GM18511 (cell line): ENCODE measurements at regions not wholly inside any gene's neighbourhood (a gene's known extent, or its start where the extent isn't known, plus 50 kb on each side); places are given as distances from the start of the nearest gene placed in this dataset.

Source experiments
- ATAC-seq: cut with Tn5 transposase; IDR thresholded peaks from one replicate; pipeline ENCODE4 v1.9.1; 2021; ENCODE audit warnings: mild to moderate bottlenecking, moderate library complexity; ENCODE audit not compliant: unreplicated experiment

DNA sequence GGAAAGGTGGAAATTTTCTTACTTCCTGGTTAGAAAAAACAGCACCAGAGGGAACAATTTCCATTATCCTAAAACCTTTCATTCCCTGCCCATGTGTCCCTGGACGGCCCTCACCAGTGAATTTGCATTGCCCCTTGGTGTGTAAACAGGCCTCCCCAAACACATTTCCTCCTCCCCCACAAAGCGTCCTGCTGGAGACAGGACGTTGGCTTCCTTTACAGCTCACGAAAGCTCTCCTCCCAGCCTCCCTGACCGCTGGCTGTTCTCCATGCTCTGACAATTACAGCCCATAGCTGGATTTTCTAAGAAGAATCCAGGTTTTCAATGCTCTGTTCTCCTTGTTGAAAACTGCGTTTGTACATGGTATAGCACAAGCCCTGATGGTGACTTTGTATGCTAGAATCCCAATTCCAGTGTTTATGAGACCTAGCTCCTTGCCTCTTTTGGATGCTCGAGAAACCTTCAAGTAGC lies 724.2 kb upstream of the CELF2 start:
- no peak for ATAC-seq

DNA sequence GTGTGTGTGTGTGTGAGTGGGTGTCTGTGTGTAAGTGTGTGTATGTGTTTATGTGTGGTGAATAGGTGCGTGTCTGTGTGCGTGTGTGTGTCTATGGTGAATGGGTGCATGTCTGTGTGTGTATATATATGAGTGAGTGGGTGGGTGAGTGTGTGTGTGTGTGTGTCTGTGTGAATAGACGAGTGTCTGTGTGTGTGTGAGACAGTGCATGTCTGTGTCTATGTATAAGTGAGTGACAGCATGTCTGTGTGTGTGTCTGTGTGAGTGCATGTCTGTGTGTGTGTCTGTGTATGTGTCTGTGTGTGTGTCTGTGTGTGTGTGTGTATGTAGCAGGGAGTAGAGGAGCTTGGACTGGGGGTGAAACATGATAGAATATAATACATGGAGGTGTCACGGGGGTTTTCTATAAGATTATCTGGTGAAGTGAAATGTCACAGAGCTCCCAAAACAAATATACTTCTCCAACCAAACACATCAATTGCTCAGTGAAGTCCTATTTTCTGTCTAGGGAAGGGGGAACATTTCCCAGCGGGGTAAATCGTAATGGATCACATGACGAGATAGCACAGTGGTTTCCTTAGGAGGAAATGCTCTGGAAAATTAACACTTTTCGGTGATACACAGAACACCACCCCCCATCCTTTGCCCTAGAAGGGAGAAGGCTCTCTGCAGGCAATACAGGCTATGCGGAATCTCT lies 723.3 kb upstream of the CELF2 start:
- ATAC-seq = no peak

DNA sequence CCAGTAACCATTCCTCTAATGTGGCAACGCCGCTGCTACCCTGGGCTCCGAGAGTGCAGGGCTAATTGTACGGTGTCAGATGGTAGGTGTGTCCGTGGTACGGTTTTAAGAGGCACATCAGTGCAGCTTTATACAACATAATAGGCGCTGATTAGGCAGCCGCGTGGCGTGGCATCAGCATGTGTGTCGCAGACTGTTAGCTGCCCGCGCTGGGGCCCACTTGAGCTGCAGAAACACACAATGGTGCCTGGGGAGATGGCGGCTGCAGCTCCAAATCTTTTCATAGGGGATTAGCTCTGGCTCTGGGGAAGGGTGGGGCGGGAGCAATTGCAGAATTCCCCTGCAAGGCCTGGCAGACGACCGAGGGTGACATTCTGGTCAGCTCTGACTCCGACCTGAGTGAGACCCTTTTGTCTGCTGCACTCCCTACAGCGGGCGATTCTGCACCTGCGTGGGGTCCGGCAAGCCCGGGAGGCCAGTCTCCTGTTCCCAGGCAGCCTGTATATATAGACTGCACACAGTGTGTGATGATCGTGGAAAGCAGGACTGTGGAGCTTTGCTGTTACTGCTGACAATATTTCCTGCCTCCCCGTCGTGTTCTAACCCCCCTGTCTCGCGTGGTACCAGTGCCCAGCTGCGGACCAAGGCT lies 722.7 kb upstream of the CELF2 start:
- no peak for ATAC-seq

DNA sequence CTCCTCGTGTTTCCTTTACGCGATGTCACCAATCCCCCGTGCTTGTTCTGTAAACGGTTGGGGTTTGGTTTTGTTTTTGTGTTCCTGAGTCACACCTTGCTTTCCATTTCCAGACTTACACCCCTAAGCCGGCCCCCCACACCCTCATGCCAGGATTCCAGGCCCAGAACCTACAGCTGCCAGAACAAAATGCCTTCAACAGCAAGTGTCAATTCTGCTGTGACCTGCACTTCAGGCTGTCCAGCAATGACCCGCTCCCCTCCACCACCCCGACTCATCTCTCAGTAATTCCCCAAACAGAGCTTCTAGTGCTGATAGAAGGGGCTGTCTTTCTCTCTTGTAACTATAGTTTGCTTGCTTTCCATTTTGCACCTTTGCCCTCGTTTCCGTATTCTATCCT lies 722.1 kb upstream of the CELF2 start:
- ATAC-seq = no peak

DNA sequence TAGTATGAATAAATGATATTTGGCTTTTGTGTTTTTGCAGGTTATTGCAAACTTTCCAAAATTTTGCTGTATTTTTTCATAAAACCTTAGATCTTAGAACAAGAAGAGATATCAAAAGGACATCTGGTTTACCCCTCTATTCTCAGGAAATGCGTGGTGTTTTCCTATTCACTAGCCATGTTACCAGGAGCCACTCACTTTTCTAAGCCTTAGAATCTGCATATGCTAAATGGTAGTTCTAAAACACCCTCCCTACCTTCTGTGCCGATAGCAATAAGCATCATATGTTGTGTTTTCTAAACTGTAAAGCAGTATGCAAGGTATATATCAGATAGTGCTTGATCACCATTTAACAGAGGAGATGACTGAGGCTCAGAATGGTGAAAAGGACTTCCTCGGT lies 715.0 kb upstream of the CELF2 start:
- no peak for ATAC-seq

DNA sequence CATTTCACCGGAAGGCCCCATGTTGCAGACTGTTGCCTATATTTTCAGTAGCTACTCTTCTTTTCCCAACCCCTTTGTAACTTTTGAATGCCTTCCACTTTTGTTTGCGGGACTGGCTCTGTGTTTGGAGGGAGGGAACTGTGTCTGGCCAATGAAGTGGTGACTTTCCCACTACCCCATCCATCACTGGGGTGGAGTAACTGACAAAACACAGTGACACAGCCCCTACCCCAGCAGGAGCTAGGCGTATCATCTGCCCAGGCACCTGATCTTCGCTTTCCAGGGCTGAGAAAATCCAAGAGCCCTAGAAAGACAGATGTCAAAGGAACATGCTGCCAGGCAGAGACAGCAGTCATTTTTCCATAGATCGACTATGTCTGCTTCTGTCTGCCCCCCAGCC lies 710.6 kb upstream of the CELF2 start:
- ATAC-seq = no peak

DNA sequence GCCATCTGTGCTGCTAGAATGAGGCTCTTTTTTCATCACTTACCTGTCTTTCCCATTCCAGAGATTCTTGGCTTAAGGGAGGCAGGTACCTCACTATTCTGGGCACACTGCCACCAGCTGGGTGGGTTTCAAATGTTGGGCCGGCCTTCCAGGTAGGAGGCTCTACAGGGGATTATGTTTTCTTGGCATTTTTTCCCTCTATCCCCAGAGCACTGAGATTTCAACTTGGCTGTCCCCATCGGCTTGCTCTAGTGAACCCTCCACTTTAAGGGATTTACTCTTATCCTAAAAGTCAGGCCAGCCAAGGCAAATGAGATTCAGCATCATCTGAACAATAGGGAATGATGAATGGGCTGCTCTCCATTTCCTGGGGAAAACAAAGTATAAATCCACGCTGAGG lies 710.1 kb upstream of the CELF2 start:
- ATAC-seq = no peak

DNA sequence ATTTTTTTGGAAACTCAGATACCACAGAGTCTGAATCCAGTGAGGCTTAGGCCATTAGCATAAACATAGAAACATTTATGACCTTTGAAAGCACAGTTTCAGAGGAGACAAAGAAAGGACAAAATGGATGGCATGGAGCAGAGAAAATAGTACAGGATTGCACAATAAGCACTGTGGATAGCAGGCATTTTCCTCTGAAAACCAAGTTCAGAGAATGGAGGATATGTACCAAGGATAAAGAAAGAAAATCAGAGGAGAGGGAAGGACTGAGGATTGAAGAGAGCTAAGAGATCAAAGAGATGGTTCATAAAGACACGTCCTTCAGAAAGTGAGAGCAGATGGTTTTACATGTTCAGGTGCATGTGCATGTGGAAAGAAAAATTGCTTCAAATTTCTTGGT lies 707.2 kb upstream of the CELF2 start:
- ATAC-seq = no peak

DNA sequence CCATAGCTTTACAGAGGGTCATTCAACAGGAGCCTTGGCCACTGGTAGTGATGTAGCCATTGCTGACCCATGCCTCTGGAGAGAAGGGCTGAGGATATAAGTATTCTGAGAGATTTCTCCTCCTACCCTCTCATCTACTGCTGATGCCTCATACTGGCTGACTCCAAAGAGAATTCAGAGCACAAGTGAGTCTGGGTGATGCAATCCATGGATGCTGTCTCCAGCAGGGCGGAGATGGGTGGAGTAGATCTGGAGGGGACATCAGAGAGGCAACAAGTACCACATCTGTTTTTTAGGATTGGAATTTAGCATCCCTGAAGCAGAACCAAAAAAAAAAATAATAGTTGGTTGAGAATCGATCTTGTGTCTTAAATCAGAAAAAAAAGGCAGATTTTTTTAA lies 705.7 kb upstream of the CELF2 start:
- ATAC-seq = no peak

DNA sequence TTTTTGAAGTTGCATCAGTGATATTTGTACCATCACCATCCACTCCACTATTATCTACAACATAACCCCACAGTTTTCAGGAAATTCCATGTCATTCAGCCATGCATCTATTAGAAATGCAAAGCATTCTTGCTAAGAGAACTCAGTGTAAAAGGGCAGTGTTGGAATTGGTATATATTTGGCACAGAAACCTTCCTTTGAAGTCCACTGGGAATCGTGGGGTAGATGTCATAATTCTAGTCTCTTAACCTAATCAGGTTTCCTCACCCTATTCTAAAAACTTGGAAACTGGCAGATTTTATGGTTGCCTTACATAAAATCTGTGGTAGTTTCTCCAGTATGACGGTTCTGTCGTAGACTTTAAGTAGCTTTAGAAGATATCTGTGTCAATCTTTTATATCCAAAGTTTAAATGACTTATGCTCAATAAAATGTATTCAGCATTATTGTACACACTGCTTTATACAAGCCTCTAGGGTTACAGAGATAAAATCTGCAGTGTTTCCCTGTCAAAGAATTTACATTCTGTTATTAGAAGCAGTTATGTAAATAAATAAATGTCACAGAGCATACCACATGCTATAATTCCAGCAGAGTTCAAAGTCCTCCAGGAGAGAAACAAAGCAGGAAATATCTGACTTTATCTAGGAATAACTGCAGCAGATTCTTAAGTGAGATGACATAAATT lies 704.4 kb upstream of the CELF2 start:
- no peak for ATAC-seq

DNA sequence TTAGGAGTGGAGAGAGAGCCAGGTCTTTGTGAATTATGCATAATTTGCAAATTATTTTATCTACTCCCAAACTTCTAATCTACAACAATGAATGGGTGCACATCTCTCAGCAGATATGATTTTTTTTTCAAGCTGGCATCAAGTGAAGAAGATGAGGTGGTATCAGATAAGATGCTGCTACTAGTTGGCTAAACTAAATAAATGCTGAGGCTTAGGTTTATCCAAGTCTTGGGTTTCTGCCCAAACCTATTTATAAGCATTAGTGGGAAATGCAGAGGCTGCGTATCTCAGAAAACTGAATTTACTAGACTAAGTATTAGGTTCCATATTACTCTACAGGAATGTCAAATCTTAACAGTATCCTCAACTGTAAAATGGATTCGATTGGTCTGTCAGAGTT lies 703.0 kb upstream of the CELF2 start:
- no peak for ATAC-seq

DNA sequence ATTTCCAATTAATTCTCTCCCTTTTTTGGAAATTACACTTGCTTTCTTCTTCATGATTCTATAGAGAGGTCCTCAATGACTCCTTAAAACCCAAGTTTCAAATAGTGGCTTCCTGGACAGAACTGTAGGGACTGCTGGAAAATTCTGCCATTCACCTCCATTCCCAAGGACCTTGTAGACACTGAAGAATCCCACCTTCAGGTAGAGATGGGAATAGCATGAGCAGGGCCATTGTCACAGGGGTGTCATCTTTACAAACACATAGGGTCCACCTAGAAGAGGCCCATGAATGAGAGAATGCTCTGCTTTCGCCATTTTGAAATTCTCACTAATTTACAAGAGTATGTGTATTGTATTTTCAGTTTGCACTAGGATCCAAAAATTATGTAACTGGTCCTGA lies 701.7 kb upstream of the CELF2 start:
- no peak for ATAC-seq

DNA sequence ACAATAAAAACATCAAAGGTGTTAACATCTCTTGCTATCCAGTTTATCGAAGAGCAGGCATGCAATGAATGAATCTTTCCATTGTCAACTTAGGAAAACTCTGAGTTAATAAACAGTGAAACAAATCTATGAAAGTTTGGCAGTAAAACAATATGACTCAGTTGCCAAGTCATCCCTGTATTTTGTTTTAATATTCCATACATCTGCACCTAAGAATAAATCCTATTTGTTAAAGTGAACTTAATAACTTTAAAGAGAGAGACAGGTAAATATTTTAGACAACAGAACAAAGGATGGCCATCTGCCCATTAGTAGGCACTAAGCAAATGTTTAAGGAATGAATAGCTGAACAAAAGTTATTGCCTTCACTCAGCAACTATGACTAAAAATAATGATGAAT lies 700.5 kb upstream of the CELF2 start:
- no peak for ATAC-seq

DNA sequence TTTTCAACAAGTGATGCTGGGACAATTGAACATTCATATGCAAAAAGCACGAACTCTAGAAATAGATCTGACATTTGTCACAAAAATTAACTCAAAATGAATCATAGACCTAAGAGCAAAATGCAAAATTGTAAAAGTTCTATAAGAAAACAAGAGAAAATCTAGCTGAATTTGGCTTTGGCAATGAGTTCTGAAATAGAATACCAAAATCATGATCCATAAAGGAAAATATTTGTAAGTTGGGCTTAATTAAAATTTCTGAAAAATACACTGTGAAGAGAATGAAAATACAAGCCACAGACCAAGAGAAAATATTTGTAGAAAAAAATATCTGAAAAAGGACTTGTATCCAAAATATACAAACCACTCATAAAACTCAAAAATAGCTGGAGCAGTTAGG lies 698.8 kb upstream of the CELF2 start:
- ATAC-seq = no peak

DNA sequence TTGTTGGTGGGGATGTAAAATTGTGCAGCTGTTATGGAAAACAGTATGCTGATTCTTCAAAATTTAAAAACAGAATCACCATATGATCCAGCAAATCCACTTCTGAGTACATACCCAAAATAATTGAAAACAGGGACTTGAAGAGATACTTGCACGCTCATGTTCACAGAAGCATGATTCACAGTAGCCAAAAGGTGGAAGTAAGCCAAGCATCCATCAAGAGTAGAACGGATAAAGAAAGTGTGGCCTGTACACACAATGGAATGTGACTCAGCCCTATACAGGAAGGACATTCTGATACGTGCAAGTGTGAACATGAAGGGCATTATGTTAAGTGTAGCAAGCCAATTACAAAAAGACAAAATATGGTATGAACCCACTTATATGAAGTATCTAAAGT lies 696.7 kb upstream of the CELF2 start:
- ATAC-seq = no peak

DNA sequence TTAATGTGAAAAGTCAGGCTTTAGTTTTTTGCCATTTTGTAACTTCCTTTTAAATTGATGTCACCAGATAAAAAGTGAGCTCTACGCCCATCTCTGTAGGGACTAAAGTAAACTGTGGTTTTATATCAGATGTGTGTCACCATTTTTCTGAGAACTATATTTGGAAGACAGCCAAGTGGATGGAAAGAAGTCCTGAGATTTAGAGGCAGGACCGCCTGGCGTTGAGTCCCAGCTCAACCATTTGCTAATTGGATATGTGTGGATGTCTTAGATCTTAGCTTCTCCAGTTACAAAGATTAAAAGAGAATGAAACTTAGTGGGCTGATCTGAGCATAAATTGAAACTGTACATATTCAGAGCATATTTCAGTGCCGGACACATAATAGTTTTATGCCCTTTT lies 691.6 kb upstream of the CELF2 start:
- no peak for ATAC-seq

DNA sequence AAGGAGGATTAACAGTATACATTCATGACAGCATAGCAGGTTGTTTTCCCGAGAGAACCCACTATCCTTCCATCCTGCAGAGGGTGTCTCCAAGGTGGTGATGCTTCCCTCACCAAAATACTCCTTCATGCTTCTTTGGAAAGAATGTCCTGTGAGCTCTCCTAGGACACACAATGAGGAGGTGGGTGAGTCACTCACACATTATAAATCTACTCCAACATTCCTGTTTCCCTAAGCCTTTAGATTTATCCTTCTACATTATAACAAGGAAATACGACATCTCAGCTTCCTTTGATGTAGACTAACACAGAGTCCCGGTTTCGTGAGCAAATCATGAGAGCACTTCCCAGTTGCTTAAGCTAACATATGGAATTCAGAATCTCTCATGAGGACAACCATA lies 689.7 kb upstream of the CELF2 start:
- ATAC-seq = no peak

DNA sequence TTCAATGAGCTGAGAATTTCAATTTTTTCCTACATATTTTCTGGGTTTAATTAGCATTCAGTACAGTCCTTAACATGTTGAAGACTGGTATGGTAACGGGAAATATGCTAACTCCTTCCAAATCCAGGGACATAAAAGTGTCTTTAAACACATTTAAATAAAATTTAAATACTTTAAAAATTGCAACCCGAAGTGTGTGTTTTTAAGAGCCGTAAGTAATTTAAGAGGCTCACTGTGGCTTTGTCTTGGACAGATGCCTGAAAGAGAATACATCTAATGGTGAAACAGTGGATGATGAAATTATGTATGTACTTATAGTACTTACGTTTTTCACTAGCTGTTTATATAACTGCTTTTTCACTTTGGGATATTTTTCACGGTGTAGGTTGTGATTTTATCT lies 687.3 kb upstream of the CELF2 start:
- ATAC-seq = no peak

DNA sequence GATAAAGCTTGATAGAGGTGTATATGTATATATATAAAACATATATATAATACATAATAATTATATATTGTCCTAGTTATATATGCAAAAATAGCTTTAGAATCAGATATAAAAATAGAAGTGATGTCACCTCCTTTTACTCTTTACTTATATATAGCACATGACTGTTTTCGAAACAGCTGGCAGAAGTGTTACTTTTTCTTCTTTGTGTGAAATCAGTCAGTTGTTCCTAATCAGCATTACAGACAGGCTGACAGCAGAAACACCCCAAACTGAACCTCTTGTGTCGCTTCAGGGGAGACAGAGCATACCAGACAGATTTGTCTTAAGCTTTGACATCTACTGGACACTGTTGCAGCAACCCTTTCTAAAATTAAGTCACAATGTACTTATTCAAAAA lies 684.9 kb upstream of the CELF2 start:
- no peak for ATAC-seq

DNA sequence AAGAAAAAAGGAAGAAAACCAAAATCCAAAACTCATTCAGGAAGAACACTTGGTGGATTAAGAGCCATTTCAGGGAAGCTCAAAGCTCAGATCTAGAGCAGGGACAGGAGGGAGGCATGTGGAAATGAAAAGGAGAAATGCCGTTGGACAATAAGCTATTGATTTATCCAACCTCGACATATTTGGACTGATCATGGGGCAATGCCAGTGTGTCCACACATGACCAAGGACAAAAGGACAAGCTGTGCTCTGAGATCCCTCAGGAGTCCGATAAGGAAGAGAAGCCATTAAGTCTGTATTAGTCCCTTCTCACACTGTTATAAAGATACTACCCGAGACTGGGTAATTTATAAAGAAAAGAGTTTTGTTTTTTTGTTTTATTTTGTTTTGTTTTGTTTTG lies 684.0 kb upstream of the CELF2 start:
- no peak for ATAC-seq

DNA sequence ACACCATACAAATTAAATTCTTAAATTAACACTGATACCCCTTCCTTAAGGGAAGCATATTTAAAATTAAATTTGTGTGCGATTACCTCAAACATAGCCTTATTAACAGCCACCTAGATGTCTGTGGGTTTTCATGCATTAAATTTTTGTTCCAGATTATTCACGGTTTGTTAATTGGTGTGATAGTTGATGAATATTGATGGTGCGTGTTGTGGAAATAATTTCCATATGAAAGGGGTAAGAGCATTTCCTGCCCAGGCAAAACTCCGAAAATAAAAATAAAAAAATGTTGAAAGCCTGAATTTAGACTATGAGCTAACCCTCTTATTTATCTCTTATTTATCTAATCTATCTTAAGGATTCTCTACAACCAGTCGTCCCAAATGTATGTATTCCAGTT lies 679.3 kb upstream of the CELF2 start:
- no peak for ATAC-seq

DNA sequence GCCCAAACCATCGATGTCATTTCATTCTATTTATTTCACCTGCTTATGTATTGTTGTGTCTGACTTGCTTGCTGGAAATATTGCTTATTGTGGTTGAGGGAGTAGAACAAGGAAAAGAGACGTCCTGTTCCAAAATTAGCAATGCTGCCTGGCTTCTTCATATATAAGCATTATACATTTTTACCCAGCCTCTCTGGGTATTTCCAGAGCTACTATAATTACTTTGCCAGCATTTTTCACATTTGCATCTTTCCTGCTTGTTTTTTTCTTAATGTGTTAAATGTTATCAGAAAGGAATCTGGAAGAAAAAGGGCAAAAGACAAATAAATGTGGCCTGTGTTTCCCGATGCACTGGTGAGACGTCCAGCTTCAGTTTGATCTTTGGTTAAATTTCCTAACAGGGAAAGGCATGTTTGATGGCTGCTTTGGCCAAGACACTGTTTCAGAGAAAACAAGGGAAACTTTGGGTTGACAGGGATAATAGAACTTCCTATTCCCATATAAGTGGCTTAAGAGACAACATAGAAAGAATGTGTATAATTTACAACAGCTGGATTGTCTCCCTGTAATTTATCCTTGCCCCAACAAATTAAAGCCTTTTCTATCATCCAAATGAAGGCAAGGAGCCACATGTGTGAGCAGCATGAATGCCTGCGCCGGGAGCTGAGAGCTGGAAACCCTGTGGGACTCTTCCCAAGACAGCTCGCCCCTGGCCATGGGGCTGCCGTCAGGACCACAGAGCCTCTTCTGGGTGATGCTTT lies 671.1 kb upstream of the CELF2 start:
- ATAC-seq = no peak
